ENCODE measurements at regions not wholly inside any gene's neighbourhood (a gene's known extent, or its start where the extent isn't known, plus 50 kb on each side); places are given as distances from the start of the nearest gene placed in this dataset.

GRCh38 chr1:81700728-81701470 is 99.8 kb upstream of the ADGRL2 start:
- no peak for DNase-seq (ENCODE audit: low read depth in 2 of 2)

GRCh38 chr1:81699234-81699633 is 101.5 kb upstream of the ADGRL2 start:
- DNase-seq (ENCODE audit: low read depth in 2 of 2) = no peak

- DNase-seq (ENCODE audit: low read depth in 2 of 2) = peak in 1 of 2 donors; percentile 89
These were observed 105.0 kb upstream of the ADGRL2 start for GRCh38 chr1:81695741-81696140.

- DNase-seq (ENCODE audit: low read depth in 2 of 2) = no peak
These were observed 107.4 kb upstream of the ADGRL2 start for GRCh38 chr1:81693316-81693715.

GRCh38 chr1:81690676-81691453 is 109.9 kb upstream of the ADGRL2 start:
- no peak for DNase-seq (ENCODE audit: low read depth in 2 of 2)

GRCh38 chr1:81689531-81689941 is 111.2 kb upstream of the ADGRL2 start:
- DNase-seq (ENCODE audit: low read depth in 2 of 2) = no peak

GRCh38 chr1:81682490-81682889 is 118.2 kb upstream of the ADGRL2 start:
- peak in 1 of 2 donors; percentile 30 for DNase-seq (ENCODE audit: low read depth in 2 of 2)

GRCh38 chr1:81681601-81682266 is 119.0 kb upstream of the ADGRL2 start:
- DNase-seq (ENCODE audit: low read depth in 2 of 2) = peak; percentile 15 to 84

GRCh38 chr1:81681114-81681513 is 119.6 kb upstream of the ADGRL2 start:
- peak in 1 of 2 donors; percentile 38 for DNase-seq (ENCODE audit: low read depth in 2 of 2)

GRCh38 chr1:81679942-81680341 is 120.8 kb upstream of the ADGRL2 start:
- no peak for DNase-seq (ENCODE audit: low read depth in 2 of 2)

GRCh38 chr1:81678779-81679178 is 122.0 kb upstream of the ADGRL2 start:
- no peak for DNase-seq (ENCODE audit: low read depth in 2 of 2)

GRCh38 chr1:81672766-81673165 is 128.0 kb upstream of the ADGRL2 start:
- peak in 1 of 2 donors; percentile 30 for DNase-seq (ENCODE audit: low read depth in 2 of 2)

- DNase-seq (ENCODE audit: low read depth in 2 of 2) = no peak
These were observed 129.7 kb upstream of the ADGRL2 start for GRCh38 chr1:81671038-81671437.

- peak; percentile 20 to 95 for DNase-seq (ENCODE audit: low read depth in 2 of 2)
These were observed 130.4 kb upstream of the ADGRL2 start for GRCh38 chr1:81670286-81670685.

- no peak for DNase-seq (ENCODE audit: low read depth in 2 of 2)
These were observed 134.1 kb upstream of the ADGRL2 start for GRCh38 chr1:81666586-81666985.

- no peak for DNase-seq (ENCODE audit: low read depth in 2 of 2)
These were observed 136.4 kb upstream of the ADGRL2 start for GRCh38 chr1:81664341-81664740.

GRCh38 chr1:81662913-81663526 is 137.7 kb upstream of the ADGRL2 start:
- DNase-seq (ENCODE audit: low read depth in 2 of 2) = no peak

GRCh38 chr1:81660286-81660685 is 140.4 kb upstream of the ADGRL2 start:
- no peak for DNase-seq (ENCODE audit: low read depth in 2 of 2)

- DNase-seq (ENCODE audit: low read depth in 2 of 2) = no peak
These were observed 146.1 kb upstream of the ADGRL2 start for GRCh38 chr1:81654657-81655056.

GRCh38 chr1:81654147-81654546 is 146.6 kb upstream of the ADGRL2 start:
- no peak for DNase-seq (ENCODE audit: low read depth in 2 of 2)

- no peak for DNase-seq (ENCODE audit: low read depth in 2 of 2)
These were observed 150.0 kb upstream of the ADGRL2 start for GRCh38 chr1:81650776-81651175.

GRCh38 chr1:81635816-81636215 is 164.9 kb upstream of the ADGRL2 start:
- DNase-seq (ENCODE audit: low read depth in 2 of 2) = no peak

Data from lung microvascular endothelial cell (primary cell).